ENCODE measurements at regions not wholly inside any gene's neighbourhood (a gene's known extent, or its start where the extent isn't known, plus 50 kb on each side); places are given as distances from the start of the nearest gene placed in this dataset.
A peak's percentile ranks its signal among the peaks of the same experiment; 100 is the strongest.

DNA sequence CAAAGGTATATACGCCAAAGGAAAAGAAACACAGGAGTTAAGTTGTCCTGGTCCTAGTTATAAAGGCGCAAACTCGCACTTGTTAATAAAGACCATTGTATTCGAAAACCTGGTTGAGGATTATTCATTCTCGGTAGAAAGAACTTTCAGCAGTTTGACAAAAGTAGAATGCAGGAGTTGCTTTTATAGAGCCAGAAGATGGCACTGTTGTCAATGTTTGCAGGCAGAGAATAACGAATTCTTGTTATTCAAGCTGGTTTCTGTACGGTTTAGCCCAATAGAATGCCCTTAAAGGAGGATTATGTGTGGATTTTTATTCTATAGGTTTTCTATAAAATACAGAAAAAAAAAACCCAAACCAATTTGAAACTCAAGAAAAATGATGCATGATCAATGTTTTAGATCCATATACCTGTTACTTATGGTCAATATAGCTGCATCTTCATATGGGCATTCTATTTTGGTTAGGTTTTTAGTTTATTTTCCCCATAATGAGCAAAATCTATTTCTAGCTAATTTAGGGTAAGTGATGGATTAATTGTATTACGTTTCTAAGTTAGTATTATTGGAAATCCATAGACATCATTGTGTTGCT, 510.3 kb downstream of the PLCL1 start:
- Histone ChIP-seq H3K27me3 (ENCODE audit: insufficient read depth, low read length) (peaks cover 8% of the 10 kb centered on the region), H3K27ac (ENCODE audit: low read depth, low read length) (no peak overlapping the region), H2AFZ (ENCODE audit: low read depth, low read length) (no peak overlapping the region), H3K9me3 (ENCODE audit: insufficient read depth, low read depth, low read length) (no peaks in the 10 kb centered on the region), H3K36me3 (ENCODE audit: insufficient read depth, low read length) (no peaks in the 10 kb centered on the region), H3K4me2 (ENCODE audit: low read length) (no peak overlapping the region), H4K20me1 (ENCODE audit: insufficient read depth, low read length) (no peaks in the 10 kb centered on the region), H3K9ac (ENCODE audit: low read length) (no peak overlapping the region), H3K4me3 (ENCODE audit: insufficient read depth, low read depth, low read length) (no peak overlapping the region), H3K79me2 (ENCODE audit: insufficient read depth, low read length) (no peaks in the 10 kb centered on the region), H3K4me1 (ENCODE audit: insufficient read depth, low read length) (no peaks in the 10 kb centered on the region)
- H3K27me3 Mint-ChIP-seq (ENCODE audit: low read depth, unreplicated experiment) = peaks cover 5% of the 10 kb centered on the region
- H3K4me3 Mint-ChIP-seq (ENCODE audit: unreplicated experiment) = no peak overlapping the region
- no peaks in the 10 kb centered on the region for H3K4me1 Mint-ChIP-seq (ENCODE audit: low read depth, unreplicated experiment)
- peak; percentile 77 for TF ChIP-seq CTCF (IDR thresholded peaks at IDR 0.05; ENCODE audit: insufficient read depth, low read depth, low read length)
- no peak for TF ChIP-seq EZH2 (IDR thresholded peaks at IDR 0.05; ENCODE audit: insufficient read depth, low read length)
- H3K36me3 Mint-ChIP-seq (ENCODE audit: low read depth, unreplicated experiment) = no peaks in the 10 kb centered on the region
- FAIRE-seq (peak; percentile 76), DNase-seq (ENCODE audit: low read depth) (peak; percentile 31)
- no peaks in the 10 kb centered on the region for H3K9me3 Mint-ChIP-seq (ENCODE audit: unreplicated experiment)
- H3K27ac Mint-ChIP-seq (ENCODE audit: unreplicated experiment) = no peak overlapping the region

GRCh38 chr2:198312596-198313483, 508.4 kb downstream of the PLCL1 start:
- H3K9ac ChIP-seq (ENCODE audit: low read length) = no peak overlapping the region
- H3K27me3 ChIP-seq (ENCODE audit: insufficient read depth, low read length) = peaks cover 8% of the 10 kb centered on the region
- Mint-ChIP-seq H3K36me3 (ENCODE audit: low read depth, unreplicated experiment) (no peaks in the 10 kb centered on the region), H3K4me1 (ENCODE audit: low read depth, unreplicated experiment) (no peaks in the 10 kb centered on the region), H3K4me3 (ENCODE audit: unreplicated experiment) (no peak overlapping the region), H3K27me3 (ENCODE audit: low read depth, unreplicated experiment) (peaks cover 5% of the 10 kb centered on the region), H3K9me3 (ENCODE audit: unreplicated experiment) (no peaks in the 10 kb centered on the region), H3K27ac (ENCODE audit: unreplicated experiment) (no peak overlapping the region)
- no peak for FAIRE-seq
- H4K20me1 ChIP-seq (ENCODE audit: insufficient read depth, low read length) = no peaks in the 10 kb centered on the region
- H3K4me2 ChIP-seq (ENCODE audit: low read length) = no peak overlapping the region
- no peak for DNase-seq (ENCODE audit: low read depth)
- H3K4me3 ChIP-seq (ENCODE audit: insufficient read depth, low read depth, low read length) = no peak overlapping the region
- H3K27ac ChIP-seq (ENCODE audit: low read depth, low read length) = no peak overlapping the region
- H3K79me2 ChIP-seq (ENCODE audit: insufficient read depth, low read length) = no peaks in the 10 kb centered on the region
- H3K36me3 ChIP-seq (ENCODE audit: insufficient read depth, low read length) = no peaks in the 10 kb centered on the region
- TF ChIP-seq CTCF (IDR thresholded peaks at IDR 0.05; ENCODE audit: insufficient read depth, low read depth, low read length) (no peak), EZH2 (IDR thresholded peaks at IDR 0.05; ENCODE audit: insufficient read depth, low read length) (no peak)
- H2AFZ ChIP-seq (ENCODE audit: low read depth, low read length) = no peak overlapping the region
- H3K4me1 ChIP-seq (ENCODE audit: insufficient read depth, low read length) = no peaks in the 10 kb centered on the region
- no peaks in the 10 kb centered on the region for H3K9me3 ChIP-seq (ENCODE audit: insufficient read depth, low read depth, low read length)

GRCh38 chr2:198311020-198311419, 506.6 kb downstream of the PLCL1 start:
- Mint-ChIP-seq H3K4me1 (ENCODE audit: low read depth, unreplicated experiment) (no peaks in the 10 kb centered on the region), H3K27ac (ENCODE audit: unreplicated experiment) (no peak overlapping the region), H3K9me3 (ENCODE audit: unreplicated experiment) (no peaks in the 10 kb centered on the region), H3K36me3 (ENCODE audit: low read depth, unreplicated experiment) (no peaks in the 10 kb centered on the region), H3K27me3 (ENCODE audit: low read depth, unreplicated experiment) (peaks cover 5% of the 10 kb centered on the region), H3K4me3 (ENCODE audit: unreplicated experiment) (no peak overlapping the region)
- Histone ChIP-seq H3K27me3 (ENCODE audit: insufficient read depth, low read length) (peaks cover 8% of the 10 kb centered on the region), H3K4me1 (ENCODE audit: insufficient read depth, low read length) (no peaks in the 10 kb centered on the region), H3K27ac (ENCODE audit: low read depth, low read length) (no peak overlapping the region), H3K4me2 (ENCODE audit: low read length) (no peak overlapping the region), H2AFZ (ENCODE audit: low read depth, low read length) (no peak overlapping the region), H3K4me3 (ENCODE audit: insufficient read depth, low read depth, low read length) (no peak overlapping the region), H3K9ac (ENCODE audit: low read length) (no peak overlapping the region), H3K79me2 (ENCODE audit: insufficient read depth, low read length) (no peaks in the 10 kb centered on the region), H3K9me3 (ENCODE audit: insufficient read depth, low read depth, low read length) (no peaks in the 10 kb centered on the region), H4K20me1 (ENCODE audit: insufficient read depth, low read length) (no peaks in the 10 kb centered on the region), H3K36me3 (ENCODE audit: insufficient read depth, low read length) (no peaks in the 10 kb centered on the region)
- DNase-seq (ENCODE audit: low read depth) (no peak), FAIRE-seq (no peak)
- TF ChIP-seq EZH2 (IDR thresholded peaks at IDR 0.05; ENCODE audit: insufficient read depth, low read length) = no peak
- TF ChIP-seq CTCF (IDR thresholded peaks at IDR 0.05; ENCODE audit: insufficient read depth, low read depth, low read length) = no peak
